CD4-positive, alpha-beta T cell (primary cell): ENCODE measurements at regions not wholly inside any gene's neighbourhood (a gene's known extent, or its start where the extent isn't known, plus 50 kb on each side); places are given as distances from the start of the nearest gene placed in this dataset.

Experiments used
- ATAC-seq: fragments of 200-7000 bp; cut with Tn5 transposase; one replicate; pipeline ENCODE4 v1.10.0; 2022; ENCODE audit warnings: mild to moderate bottlenecking; ENCODE audit not compliant: poor library complexity
- CTCF ChIA-PET: fragments of 350-600 bp; sonication (Branson Sonifier 250); formaldehyde crosslinking; loops from one replicate; lab custom pipeline; 2021; ENCODE audit warnings: antibody characterized with exemption, inconsistent platforms; lab: Charles Lee
- POLR2A ChIA-PET: fragments of 350-600 bp; sonication (Branson Sonifier 250); formaldehyde crosslinking; loops from one replicate; lab custom pipeline; 2021; ENCODE audit warnings: antibody characterized with exemption, inconsistent platforms; lab: Charles Lee
- DNase-seq, 14 experiments: peaks; one replicate each; pipeline ENCODE4 v3.0.0-alpha.2; 2013 to 2020; ENCODE audit warnings: mixed read lengths in 2 of 14
- H3K27ac ChIP-seq, 2 donors: one replicate each; pipeline versions ENCODE4 v1.5.1 to v1.7.0; 2013; ENCODE audit warnings: low read length in 2 of 2, low read depth in 1 of 2, mild to moderate bottlenecking in 1 of 2
- H3K27me3 ChIP-seq, 2 experiments: 1 replicate in 1 of 2; 2 replicates in 1 of 2; pipeline versions ENCODE4 v1.6.1 to v1.7.0; 2013; ENCODE audit warnings: low read length in 2 of 2, control low read depth in 1 of 2, mild to moderate bottlenecking in 1 of 2, moderate library complexity in 1 of 2; ENCODE audit not compliant: insufficient read depth in 2 of 2, control insufficient read depth in 1 of 2
- H3K36me3 ChIP-seq: one replicate; pipeline ENCODE4 v1.6.1; 2013; ENCODE audit warnings: low read length, control low read depth; ENCODE audit not compliant: insufficient read depth
- H3K4me1 ChIP-seq: one replicate; pipeline ENCODE4 v1.6.1; 2013; ENCODE audit warnings: low read length, control low read depth; ENCODE audit not compliant: insufficient read depth
- H3K4me3 ChIP-seq: one replicate; pipeline ENCODE4 v1.5.1; 2013; ENCODE audit warnings: mild to moderate bottlenecking, low read length, moderate library complexity
- H3K9me3 ChIP-seq, 2 experiments: 1 replicate in 1 of 2; 2 replicates in 1 of 2; pipeline versions ENCODE4 v1.6.1 to v1.7.0; 2013; ENCODE audit warnings: low read length in 2 of 2, mild to moderate bottlenecking in 2 of 2, control low read depth in 1 of 2, moderate library complexity in 1 of 2; ENCODE audit not compliant: control insufficient read depth in 1 of 2, insufficient read depth in 1 of 2
- H3K27ac Mint-ChIP-seq: one replicate; pipeline ENCODE4 v1.8.0; 2020; ENCODE audit warnings: mixed read lengths
- H3K27me3 Mint-ChIP-seq: one replicate; pipeline ENCODE4 v1.8.0; 2021; ENCODE audit warnings: mixed read lengths
- H3K36me3 Mint-ChIP-seq: one replicate; pipeline ENCODE4 v1.8.0; 2021; ENCODE audit warnings: low read depth, mixed read lengths
- H3K4me1 Mint-ChIP-seq: one replicate; pipeline ENCODE4 v1.8.0; 2021; ENCODE audit warnings: low read depth, mixed read lengths
- H3K4me3 Mint-ChIP-seq: one replicate; pipeline ENCODE4 v1.8.0; 2020; ENCODE audit warnings: mild to moderate bottlenecking, mixed read lengths
- H3K9me3 Mint-ChIP-seq: one replicate; pipeline ENCODE4 v1.8.0; 2020; ENCODE audit warnings: mixed read lengths
- CTCF ChIP-seq: fragments of 200-600 bp; IDR thresholded peaks from one replicate; pipeline ENCODE4 v1.8.0; 2022; ENCODE audit warnings: antibody characterized with exemption, mild to moderate bottlenecking
- intact Hi-C, 2 experiments: fragments of 100-400 bp; cut with DNase I in 1 of 2; cut with micrococcal nuclease in 1 of 2; formaldehyde crosslinking; loops; one replicate each; pipeline versions ENCODE4 v1.15.1 to v1.9.0; 2023 to 2025; cut with DNase I, micrococcal nuclease

GRCh38 chr22:49646876-49647275 is 180.8 kb downstream of the BRD1 start:
- DNase-seq (no peak), ATAC-seq (no peak)
- Mint-ChIP-seq H3K27me3 (no peaks in the 10 kb centered on the region), H3K36me3 (peaks cover 3% of the 10 kb centered on the region), H3K27ac (no peak overlapping the region), H3K4me3 (no peak overlapping the region), H3K4me1 (peaks cover 12% of the 10 kb centered on the region), H3K9me3 (no peaks in the 10 kb centered on the region)
- Histone ChIP-seq H3K4me3 (no peak overlapping the region), H3K27ac (no peak overlapping the region), H3K27me3 (no peaks in the 10 kb centered on the region), H3K9me3 (peaks cover 0 to 3% of the 10 kb centered on the region in 2 experiments), H3K4me1 (no peaks in the 10 kb centered on the region), H3K36me3 (peaks cover 7% of the 10 kb centered on the region)
- CTCF ChIA-PET: no interaction called here
- no peak for TF ChIP-seq CTCF
- POLR2A ChIA-PET: no interaction called here
- intact Hi-C loops: no loop called here

DNA sequence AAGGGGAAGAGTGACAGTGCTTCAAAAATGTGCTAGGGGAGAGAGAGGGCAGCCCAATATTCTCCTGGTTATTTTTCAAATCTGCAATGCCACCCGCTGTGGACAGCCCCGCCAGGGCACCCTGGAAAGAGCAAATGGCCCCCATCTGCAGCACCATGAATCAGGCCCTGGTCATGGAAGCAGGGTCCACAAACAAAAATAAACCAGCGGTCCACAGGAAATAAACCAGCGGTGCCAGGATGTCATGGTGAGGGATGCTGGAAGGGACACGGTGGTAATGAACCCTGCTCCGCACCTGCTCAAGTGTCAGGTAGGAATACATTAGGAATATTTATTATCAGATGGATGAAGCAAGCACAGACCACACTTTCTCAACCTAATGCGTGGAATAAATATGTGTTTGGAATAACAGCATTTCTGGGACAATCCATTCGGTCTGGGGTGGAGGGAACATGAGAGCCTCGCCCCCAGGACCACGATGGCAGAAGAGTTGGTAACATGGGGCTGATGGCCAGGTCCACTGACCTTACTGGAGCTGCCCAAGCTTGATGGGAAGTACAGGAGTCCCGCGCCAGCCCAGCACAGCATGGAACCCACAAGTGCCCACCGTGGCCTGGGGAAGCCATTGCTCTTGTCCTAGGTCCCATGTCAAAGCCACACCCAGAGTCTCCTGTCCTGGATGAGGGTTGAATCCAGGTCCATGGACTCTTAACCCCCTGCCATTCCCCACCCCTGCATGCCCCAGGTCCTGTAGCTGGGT is 181.7 kb downstream of the BRD1 start:
- Mint-ChIP-seq H3K4me3 (no peak overlapping the region), H3K27me3 (no peaks in the 10 kb centered on the region), H3K27ac (no peak overlapping the region), H3K4me1 (peaks cover 16% of the 10 kb centered on the region), H3K36me3 (no peaks in the 10 kb centered on the region), H3K9me3 (no peaks in the 10 kb centered on the region)
- Histone ChIP-seq H3K9me3 (peaks cover 0 to 3% of the 10 kb centered on the region in 2 experiments), H3K4me3 (no peak overlapping the region), H3K4me1 (no peaks in the 10 kb centered on the region), H3K27ac (no peak overlapping the region), H3K27me3 (no peaks in the 10 kb centered on the region), H3K36me3 (peaks cover 7% of the 10 kb centered on the region)
- no peak for TF ChIP-seq CTCF
- ATAC-seq: no peak
- intact Hi-C loops: no loop called here
- no peak for DNase-seq
- CTCF ChIA-PET: no interaction called here
- POLR2A ChIA-PET: no interaction called here

- ATAC-seq (no peak), DNase-seq (no peak)
- H3K27ac ChIP-seq: no peak overlapping the region
- H3K27me3 Mint-ChIP-seq: no peaks in the 10 kb centered on the region
- H3K4me1 ChIP-seq: no peaks in the 10 kb centered on the region
- ChIA-PET CTCF (no interaction called here), POLR2A (no interaction called here)
- H3K4me3 ChIP-seq: no peak overlapping the region
- H3K27me3 ChIP-seq: no peaks in the 10 kb centered on the region
- no peak overlapping the region for H3K4me3 Mint-ChIP-seq
- no peaks in the 10 kb centered on the region for H3K36me3 Mint-ChIP-seq
- peaks cover 5% of the 10 kb centered on the region for H3K36me3 ChIP-seq
- peaks cover 0 to 3% of the 10 kb centered on the region in 2 experiments for H3K9me3 ChIP-seq
- H3K9me3 Mint-ChIP-seq: no peaks in the 10 kb centered on the region
- peaks cover 13% of the 10 kb centered on the region for H3K4me1 Mint-ChIP-seq
- intact Hi-C loops: no loop called here
- TF ChIP-seq CTCF: no peak
- no peak overlapping the region for H3K27ac Mint-ChIP-seq
Observed at GRCh38 chr22:49645257-49645656, 182.4 kb downstream of the BRD1 start.
